ENCODE measurements at regions not wholly inside any gene's neighbourhood (a gene's known extent, or its start where the extent isn't known, plus 50 kb on each side); places are given as distances from the start of the nearest gene placed in this dataset.

- Mint-ChIP-seq H3K4me3 (no peak overlapping the region), H3K27ac (no peak overlapping the region), H3K9me3 (no peaks in the 10 kb centered on the region), H3K4me1 (no peaks in the 10 kb centered on the region), H3K27me3 (ENCODE audit: low read depth, poor library complexity) (no peaks in the 10 kb centered on the region), H3K36me3 (ENCODE audit: low read depth) (no peaks in the 10 kb centered on the region)
- no peak for TF ChIP-seq CTCF (IDR thresholded peaks at IDR 0.05)
- no peak for DNase-seq
These were observed 158.5 kb upstream of the ADGRB3 start for GRCh38 chr6:68476611-68477010.

GRCh38 chr6:68473433-68474210, 161.5 kb upstream of the ADGRB3 start:
- Mint-ChIP-seq H3K4me3 (no peak overlapping the region), H3K4me1 (no peaks in the 10 kb centered on the region), H3K9me3 (no peaks in the 10 kb centered on the region), H3K27me3 (ENCODE audit: low read depth, poor library complexity) (no peaks in the 10 kb centered on the region), H3K36me3 (ENCODE audit: low read depth) (no peaks in the 10 kb centered on the region), H3K27ac (no peak overlapping the region)
- DNase-seq, result no peak
- TF ChIP-seq CTCF (IDR thresholded peaks at IDR 0.05), result no peak

GRCh38 chr6:68468244-68468884, 166.7 kb upstream of the ADGRB3 start:
- Mint-ChIP-seq H3K4me3 (no peak overlapping the region), H3K36me3 (ENCODE audit: low read depth) (no peaks in the 10 kb centered on the region), H3K9me3 (no peaks in the 10 kb centered on the region), H3K27ac (no peak overlapping the region), H3K27me3 (ENCODE audit: low read depth, poor library complexity) (no peaks in the 10 kb centered on the region), H3K4me1 (no peaks in the 10 kb centered on the region)
- peak; percentile 51 for TF ChIP-seq CTCF (IDR thresholded peaks at IDR 0.05)
- DNase-seq, result peak; percentile 6

GRCh38 chr6:68458447-68458846, 176.6 kb upstream of the ADGRB3 start:
- H3K27ac Mint-ChIP-seq, result no peak overlapping the region
- no peaks in the 10 kb centered on the region for H3K36me3 Mint-ChIP-seq (ENCODE audit: low read depth)
- TF ChIP-seq CTCF (IDR thresholded peaks at IDR 0.05), result no peak
- H3K27me3 Mint-ChIP-seq (ENCODE audit: low read depth, poor library complexity), result no peaks in the 10 kb centered on the region
- H3K4me3 Mint-ChIP-seq, result no peak overlapping the region
- peaks cover 26% of the 10 kb centered on the region for H3K9me3 Mint-ChIP-seq
- H3K4me1 Mint-ChIP-seq, result no peaks in the 10 kb centered on the region
- no peak for DNase-seq

GRCh38 chr6:68447112-68447511, 188.0 kb upstream of the ADGRB3 start:
- Mint-ChIP-seq H3K4me3 (no peak overlapping the region), H3K4me1 (no peaks in the 10 kb centered on the region), H3K9me3 (peaks cover 5% of the 10 kb centered on the region), H3K27me3 (ENCODE audit: low read depth, poor library complexity) (no peaks in the 10 kb centered on the region), H3K36me3 (ENCODE audit: low read depth) (no peaks in the 10 kb centered on the region), H3K27ac (no peak overlapping the region)
- TF ChIP-seq CTCF (IDR thresholded peaks at IDR 0.05), result no peak
- DNase-seq, result peak; percentile 1

GRCh38 chr6:68445926-68446325, 189.2 kb upstream of the ADGRB3 start:
- Mint-ChIP-seq H3K4me3 (no peak overlapping the region), H3K36me3 (ENCODE audit: low read depth) (no peaks in the 10 kb centered on the region), H3K4me1 (no peaks in the 10 kb centered on the region), H3K27me3 (ENCODE audit: low read depth, poor library complexity) (no peaks in the 10 kb centered on the region), H3K9me3 (no peaks in the 10 kb centered on the region), H3K27ac (no peak overlapping the region)
- no peak for TF ChIP-seq CTCF (IDR thresholded peaks at IDR 0.05)
- DNase-seq, result no peak
